ENCODE measurements at regions not wholly inside any gene's neighbourhood (a gene's known extent, or its start where the extent isn't known, plus 50 kb on each side); places are given as distances from the start of the nearest gene placed in this dataset.

DNA sequence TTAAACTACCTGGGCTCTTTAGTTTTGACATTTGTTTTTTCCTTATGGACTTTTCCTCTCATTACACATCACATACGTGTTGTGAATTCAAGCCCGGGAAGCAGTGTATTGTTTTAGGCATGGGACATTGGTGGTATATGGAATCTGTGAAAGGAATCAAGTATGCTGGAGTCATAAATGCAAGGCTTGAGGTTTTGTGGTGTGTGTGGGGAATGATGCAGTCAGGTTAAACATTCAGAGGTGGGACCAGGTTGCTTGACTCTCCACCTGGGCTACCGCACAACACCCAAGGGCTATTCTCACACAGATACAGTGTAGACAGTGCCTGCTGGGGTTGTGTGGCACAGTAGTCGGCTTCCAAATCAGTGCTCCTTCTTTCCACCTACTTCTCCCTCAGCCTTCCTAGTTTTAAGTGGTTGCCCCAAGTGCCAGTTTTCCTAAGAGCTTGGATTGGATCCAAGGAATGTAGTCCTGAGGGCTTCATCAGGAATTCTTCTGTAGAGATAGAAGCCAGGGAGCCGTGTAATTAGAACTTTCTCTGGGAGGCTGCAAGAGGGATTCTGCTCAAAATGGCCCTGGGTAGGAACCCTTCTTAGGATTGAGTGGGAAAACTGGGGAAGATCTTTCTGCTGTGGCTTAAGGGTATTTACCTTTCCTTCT is 243.7 kb downstream of the C12orf75 start:
- H3K4me3 ChIP-seq (ENCODE audit: low read depth, low read length): no peak overlapping the region
- DNase-seq (ENCODE audit: low read depth): no peak
- TF ChIP-seq, protein P1, sequence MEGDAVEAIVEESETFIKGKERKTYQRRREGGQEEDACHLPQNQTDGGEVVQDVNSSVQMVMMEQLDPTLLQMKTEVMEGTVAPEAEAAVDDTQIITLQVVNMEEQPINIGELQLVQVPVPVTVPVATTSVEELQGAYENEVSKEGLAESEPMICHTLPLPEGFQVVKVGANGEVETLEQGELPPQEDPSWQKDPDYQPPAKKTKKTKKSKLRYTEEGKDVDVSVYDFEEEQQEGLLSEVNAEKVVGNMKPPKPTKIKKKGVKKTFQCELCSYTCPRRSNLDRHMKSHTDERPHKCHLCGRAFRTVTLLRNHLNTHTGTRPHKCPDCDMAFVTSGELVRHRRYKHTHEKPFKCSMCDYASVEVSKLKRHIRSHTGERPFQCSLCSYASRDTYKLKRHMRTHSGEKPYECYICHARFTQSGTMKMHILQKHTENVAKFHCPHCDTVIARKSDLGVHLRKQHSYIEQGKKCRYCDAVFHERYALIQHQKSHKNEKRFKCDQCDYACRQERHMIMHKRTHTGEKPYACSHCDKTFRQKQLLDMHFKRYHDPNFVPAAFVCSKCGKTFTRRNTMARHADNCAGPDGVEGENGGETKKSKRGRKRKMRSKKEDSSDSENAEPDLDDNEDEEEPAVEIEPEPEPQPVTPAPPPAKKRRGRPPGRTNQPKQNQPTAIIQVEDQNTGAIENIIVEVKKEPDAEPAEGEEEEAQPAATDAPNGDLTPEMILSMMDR (IDR thresholded peaks at IDR 0.05; ENCODE audit: insufficient read depth, low read depth, low read length): no peak

DNA sequence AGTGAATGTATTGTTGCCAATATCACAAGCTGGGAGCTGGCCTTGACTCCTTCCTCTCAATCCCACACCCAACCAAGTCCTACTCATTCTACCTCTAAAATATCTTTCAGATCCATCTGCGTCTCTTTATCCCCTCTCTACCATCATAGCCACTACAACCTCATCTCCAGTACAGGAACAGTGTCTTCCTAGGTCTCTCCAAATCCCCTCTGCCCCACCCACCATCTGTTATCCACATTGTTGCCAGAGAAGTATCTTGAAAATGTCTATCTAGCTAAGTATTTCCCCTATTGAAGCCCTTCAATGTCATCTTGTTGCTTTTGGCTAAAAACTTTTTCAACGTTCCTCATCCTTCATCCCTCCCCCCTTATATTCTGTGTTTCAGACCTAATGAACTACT is 244.7 kb downstream of the C12orf75 start:
- no peak overlapping the region for H3K4me3 ChIP-seq (ENCODE audit: low read depth, low read length)
- TF ChIP-seq, protein P1 (IDR thresholded peaks at IDR 0.05; ENCODE audit: insufficient read depth, low read depth, low read length): no peak
- DNase-seq (ENCODE audit: low read depth): no peak

DNA sequence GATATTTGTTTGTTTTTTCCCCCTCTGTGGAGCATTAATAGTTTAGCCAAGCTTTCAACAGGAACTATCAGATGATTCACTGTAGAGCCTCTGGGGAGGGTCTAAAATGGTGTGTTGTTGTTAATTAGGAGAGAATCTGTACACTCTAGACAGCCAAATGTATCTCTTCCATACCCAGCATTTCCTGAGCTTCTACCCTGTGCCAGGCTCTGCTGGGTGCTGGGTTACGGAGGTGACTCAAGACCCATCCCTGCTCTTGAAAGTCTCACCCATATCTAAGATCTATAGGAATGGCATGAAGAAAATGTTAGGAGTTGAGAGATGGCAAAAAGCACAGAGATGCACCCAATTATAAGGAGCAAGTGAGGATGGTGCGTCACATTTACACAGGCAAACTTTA is 245.8 kb downstream of the C12orf75 start:
- TF ChIP-seq, protein P1 (IDR thresholded peaks at IDR 0.05; ENCODE audit: insufficient read depth, low read depth, low read length): no peak
- H3K4me3 ChIP-seq (ENCODE audit: low read depth, low read length): no peak overlapping the region
- DNase-seq (ENCODE audit: low read depth): no peak

DNA sequence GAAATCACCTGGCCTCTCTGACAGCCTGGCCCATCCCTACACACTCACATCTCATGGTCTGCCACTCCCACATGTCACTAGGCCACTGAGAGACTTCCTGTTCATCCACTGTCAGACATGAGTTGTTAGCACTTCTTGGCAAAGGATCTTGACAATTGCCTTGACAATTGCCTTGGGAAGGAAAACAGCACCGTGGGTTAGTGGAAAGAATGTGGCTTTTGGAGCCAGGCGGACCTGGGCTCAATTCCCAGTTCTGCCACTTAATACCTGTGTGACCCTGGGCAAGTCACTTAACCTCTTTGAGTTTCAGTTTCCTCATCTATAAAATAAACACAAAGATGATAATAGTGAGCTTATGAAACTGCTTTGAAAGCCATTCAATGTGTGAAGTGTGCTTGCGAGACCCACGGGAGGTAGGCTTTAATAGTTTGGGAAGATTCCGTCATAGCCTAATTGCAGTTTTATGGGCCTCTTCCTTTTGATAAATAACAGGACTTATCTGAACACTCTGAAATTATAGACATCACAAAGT is 250.4 kb downstream of the C12orf75 start:
- TF ChIP-seq, protein P1 (IDR thresholded peaks at IDR 0.05; ENCODE audit: insufficient read depth, low read depth, low read length): no peak
- H3K4me3 ChIP-seq (ENCODE audit: low read depth, low read length): no peak overlapping the region
- peak; percentile 53 for DNase-seq (ENCODE audit: low read depth)

DNA sequence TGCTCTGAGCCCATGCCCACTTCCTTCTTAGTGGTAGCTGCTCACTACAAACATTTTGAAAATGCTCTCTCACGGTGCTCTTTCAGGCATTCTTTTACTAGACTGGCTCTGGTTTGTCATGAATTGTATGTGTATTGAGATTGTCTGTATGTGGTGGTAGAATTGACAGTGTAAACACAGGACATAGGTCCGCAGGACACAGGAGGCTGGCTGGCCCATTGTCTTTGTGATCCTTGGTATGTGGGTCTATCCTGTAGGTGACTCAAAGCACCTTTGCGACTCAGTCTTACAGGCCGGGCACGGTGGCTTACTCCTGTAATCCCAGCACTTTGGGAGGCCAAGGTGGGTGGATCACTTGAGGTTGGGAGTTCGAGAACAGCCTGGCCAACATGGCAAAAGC is 250.9 kb downstream of the C12orf75 start:
- no peak for DNase-seq (ENCODE audit: low read depth)
- TF ChIP-seq, protein P1 (IDR thresholded peaks at IDR 0.05; ENCODE audit: insufficient read depth, low read depth, low read length): no peak
- no peak overlapping the region for H3K4me3 ChIP-seq (ENCODE audit: low read depth, low read length)

DNA sequence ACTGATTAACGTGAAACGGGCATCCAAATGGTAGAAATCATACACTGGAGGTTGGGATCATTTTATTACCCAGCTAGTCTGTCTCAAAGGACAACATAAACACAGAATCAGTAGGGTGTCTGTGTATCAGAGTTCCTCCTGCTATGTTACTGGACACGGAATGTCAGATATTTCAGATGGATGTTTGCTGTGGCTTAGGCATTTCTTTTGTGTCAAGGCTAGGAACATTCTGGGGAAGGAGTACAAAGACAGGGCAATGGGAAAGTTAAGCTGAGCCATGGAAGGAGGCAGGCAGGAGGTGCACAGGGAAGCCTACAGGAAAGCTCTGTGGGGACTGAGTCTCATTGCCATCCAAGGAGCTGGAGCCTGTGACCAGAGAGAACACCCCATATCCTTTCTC is 254.6 kb downstream of the C12orf75 start:
- no peak for DNase-seq (ENCODE audit: low read depth)

More for the DNA sequence above, 254.6 kb downstream of the C12orf75 start:
- H3K4me3 ChIP-seq (ENCODE audit: low read depth, low read length): no peak overlapping the region
- TF ChIP-seq, protein P1 (IDR thresholded peaks at IDR 0.05; ENCODE audit: insufficient read depth, low read depth, low read length): no peak

All from fibroblast of villous mesenchyme (primary cell).